ENCODE measurements at regions not wholly inside any gene's neighbourhood (a gene's known extent, or its start where the extent isn't known, plus 50 kb on each side); places are given as distances from the start of the nearest gene placed in this dataset.

DNA sequence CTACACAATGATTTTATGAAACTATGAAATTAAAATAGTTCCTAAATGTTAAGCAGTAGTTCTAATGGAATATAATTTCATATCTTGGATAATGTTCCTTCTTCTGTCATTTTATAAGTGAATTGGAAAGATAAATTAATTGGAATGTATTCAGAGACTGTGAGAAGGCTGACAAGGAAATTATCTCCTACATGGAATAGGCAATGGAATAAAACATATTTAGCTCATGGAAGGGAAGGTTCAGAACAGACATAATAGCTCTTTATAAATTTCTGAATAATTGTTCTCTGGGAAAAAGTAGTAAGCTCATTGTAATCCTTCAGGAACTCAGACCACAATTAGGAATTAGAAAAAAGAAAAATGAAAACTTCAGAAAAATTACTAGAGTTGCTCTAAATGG is 1172.3 kb upstream of the SORCS1 start:
- Mint-ChIP-seq H3K4me3 (no peak overlapping the region), H3K9me3 (no peaks in the 10 kb centered on the region), H3K27ac (no peak overlapping the region), H3K36me3 (ENCODE audit: insufficient read depth in 1 of 3, low read depth in 3 of 3) (no peaks in the 10 kb centered on the region), H3K4me1 (peaks cover 3 to 6% of the 10 kb centered on the region in 2 experiments; a peak in 3 of 4 replicates), H3K27me3 (ENCODE audit: low read depth) (no peaks in the 10 kb centered on the region)
- H2BK5ac ChIP-seq (ENCODE audit: insufficient read length, low read length) = no peak overlapping the region
- H3K4me2 ChIP-seq (ENCODE audit: insufficient read depth, insufficient read length, low read length) = no peak overlapping the region
- H2AFZ ChIP-seq (ENCODE audit: low read length) = no peak overlapping the region
- no peak overlapping the region for H3K9ac ChIP-seq (ENCODE audit: extremely low read depth, insufficient read length, low read length)
- H3K56ac ChIP-seq (ENCODE audit: insufficient read length, low read depth, low read length) = no peak overlapping the region
- no peaks in the 10 kb centered on the region for H3K79me2 ChIP-seq (ENCODE audit: insufficient read depth, low read length)
- H2AK5ac ChIP-seq (ENCODE audit: insufficient read length, low read length) = no peak overlapping the region
- TF ChIP-seq, protein P1, sequence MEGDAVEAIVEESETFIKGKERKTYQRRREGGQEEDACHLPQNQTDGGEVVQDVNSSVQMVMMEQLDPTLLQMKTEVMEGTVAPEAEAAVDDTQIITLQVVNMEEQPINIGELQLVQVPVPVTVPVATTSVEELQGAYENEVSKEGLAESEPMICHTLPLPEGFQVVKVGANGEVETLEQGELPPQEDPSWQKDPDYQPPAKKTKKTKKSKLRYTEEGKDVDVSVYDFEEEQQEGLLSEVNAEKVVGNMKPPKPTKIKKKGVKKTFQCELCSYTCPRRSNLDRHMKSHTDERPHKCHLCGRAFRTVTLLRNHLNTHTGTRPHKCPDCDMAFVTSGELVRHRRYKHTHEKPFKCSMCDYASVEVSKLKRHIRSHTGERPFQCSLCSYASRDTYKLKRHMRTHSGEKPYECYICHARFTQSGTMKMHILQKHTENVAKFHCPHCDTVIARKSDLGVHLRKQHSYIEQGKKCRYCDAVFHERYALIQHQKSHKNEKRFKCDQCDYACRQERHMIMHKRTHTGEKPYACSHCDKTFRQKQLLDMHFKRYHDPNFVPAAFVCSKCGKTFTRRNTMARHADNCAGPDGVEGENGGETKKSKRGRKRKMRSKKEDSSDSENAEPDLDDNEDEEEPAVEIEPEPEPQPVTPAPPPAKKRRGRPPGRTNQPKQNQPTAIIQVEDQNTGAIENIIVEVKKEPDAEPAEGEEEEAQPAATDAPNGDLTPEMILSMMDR (conservative IDR thresholded peaks at IDR 0.05) = no peak
- no peak overlapping the region for H3K14ac ChIP-seq (ENCODE audit: insufficient read depth, low read length)
- H3K23me2 ChIP-seq (ENCODE audit: insufficient read length, low read depth, low read length, poor library complexity, severe bottlenecking) = no peaks in the 10 kb centered on the region
- no peak for DNase-seq
- H3K79me1 ChIP-seq (ENCODE audit: insufficient read depth, low read depth, low read length, poor library complexity, severe bottlenecking) = no peaks in the 10 kb centered on the region
- H3K4me1 ChIP-seq (ENCODE audit: insufficient read depth, low read length) = no peaks in the 10 kb centered on the region
- H4K5ac ChIP-seq (ENCODE audit: insufficient read length, low read depth, low read length) = no peak overlapping the region
- H3K23ac ChIP-seq (ENCODE audit: insufficient read length, low read depth, low read length) = no peak overlapping the region
- H2BK120ac ChIP-seq (ENCODE audit: low read depth, low read length, poor library complexity, severe bottlenecking) = no peak overlapping the region
- H2BK12ac ChIP-seq (ENCODE audit: insufficient read length, low read depth, low read length) = no peak overlapping the region
- H4K20me1 ChIP-seq (ENCODE audit: control insufficient read depth, insufficient read depth, insufficient read length) = no peaks in the 10 kb centered on the region
- no peak overlapping the region for H2BK15ac ChIP-seq (ENCODE audit: low read depth, low read length)
- no peak overlapping the region for H4K91ac ChIP-seq (ENCODE audit: insufficient read length, low read depth, low read length)
- no peak overlapping the region for H3K4ac ChIP-seq (ENCODE audit: low read depth, low read length)
- H3K9me3 ChIP-seq (ENCODE audit: control insufficient read depth, low read depth, low read length) = no peaks in the 10 kb centered on the region
- H3K18ac ChIP-seq (ENCODE audit: insufficient read length, low read depth, low read length) = no peak overlapping the region
- no peak overlapping the region for H4K8ac ChIP-seq (replicated peaks; ENCODE audit: insufficient read length, low read depth, low read length)
- H3K27me3 ChIP-seq (ENCODE audit: insufficient read depth, low read length) = no peaks in the 10 kb centered on the region
- no peak overlapping the region for H2BK20ac ChIP-seq (ENCODE audit: low read depth, low read length, poor library complexity, severe bottlenecking)
- no peak overlapping the region for H3T11ph ChIP-seq (ENCODE audit: low read length)
- H3K27ac ChIP-seq (ENCODE audit: insufficient read length, low read depth, low read length) = no peak overlapping the region

All from H9 (cell line).